ENCODE measurements at regions not wholly inside any gene's neighbourhood (a gene's known extent, or its start where the extent isn't known, plus 50 kb on each side); places are given as distances from the start of the nearest gene placed in this dataset.

DNA sequence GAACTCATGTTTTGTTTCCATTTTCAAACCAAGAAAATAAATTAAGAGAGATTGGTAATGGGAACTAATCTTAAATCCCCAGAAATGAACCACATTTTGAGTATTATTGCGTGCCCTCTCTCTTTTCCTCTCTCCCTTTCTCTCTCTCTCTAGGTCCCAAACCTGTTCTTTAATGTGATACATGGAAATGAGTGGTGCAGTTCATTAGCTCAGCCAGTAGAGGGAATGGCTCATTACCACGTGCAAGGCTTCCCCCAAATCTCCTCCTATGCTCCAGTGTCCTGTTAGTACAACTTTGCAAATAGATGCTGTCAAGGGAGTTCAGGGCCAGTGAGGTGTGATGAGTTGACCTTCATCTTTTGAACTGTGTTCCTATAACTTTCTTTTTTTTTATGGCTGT, 178.4 kb downstream of the FGF9 start:
- TF ChIP-seq, protein P1, sequence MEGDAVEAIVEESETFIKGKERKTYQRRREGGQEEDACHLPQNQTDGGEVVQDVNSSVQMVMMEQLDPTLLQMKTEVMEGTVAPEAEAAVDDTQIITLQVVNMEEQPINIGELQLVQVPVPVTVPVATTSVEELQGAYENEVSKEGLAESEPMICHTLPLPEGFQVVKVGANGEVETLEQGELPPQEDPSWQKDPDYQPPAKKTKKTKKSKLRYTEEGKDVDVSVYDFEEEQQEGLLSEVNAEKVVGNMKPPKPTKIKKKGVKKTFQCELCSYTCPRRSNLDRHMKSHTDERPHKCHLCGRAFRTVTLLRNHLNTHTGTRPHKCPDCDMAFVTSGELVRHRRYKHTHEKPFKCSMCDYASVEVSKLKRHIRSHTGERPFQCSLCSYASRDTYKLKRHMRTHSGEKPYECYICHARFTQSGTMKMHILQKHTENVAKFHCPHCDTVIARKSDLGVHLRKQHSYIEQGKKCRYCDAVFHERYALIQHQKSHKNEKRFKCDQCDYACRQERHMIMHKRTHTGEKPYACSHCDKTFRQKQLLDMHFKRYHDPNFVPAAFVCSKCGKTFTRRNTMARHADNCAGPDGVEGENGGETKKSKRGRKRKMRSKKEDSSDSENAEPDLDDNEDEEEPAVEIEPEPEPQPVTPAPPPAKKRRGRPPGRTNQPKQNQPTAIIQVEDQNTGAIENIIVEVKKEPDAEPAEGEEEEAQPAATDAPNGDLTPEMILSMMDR (IDR thresholded peaks at IDR 0.05), result peak; percentile 43
- TF ChIP-seq ZFX (IDR thresholded peaks at IDR 0.05; ENCODE audit: borderline replicate concordance), result no peak

Measured in 22Rv1 (cell line).